ENCODE measurements at regions not wholly inside any gene's neighbourhood (a gene's known extent, or its start where the extent isn't known, plus 50 kb on each side); places are given as distances from the start of the nearest gene placed in this dataset.

DNA sequence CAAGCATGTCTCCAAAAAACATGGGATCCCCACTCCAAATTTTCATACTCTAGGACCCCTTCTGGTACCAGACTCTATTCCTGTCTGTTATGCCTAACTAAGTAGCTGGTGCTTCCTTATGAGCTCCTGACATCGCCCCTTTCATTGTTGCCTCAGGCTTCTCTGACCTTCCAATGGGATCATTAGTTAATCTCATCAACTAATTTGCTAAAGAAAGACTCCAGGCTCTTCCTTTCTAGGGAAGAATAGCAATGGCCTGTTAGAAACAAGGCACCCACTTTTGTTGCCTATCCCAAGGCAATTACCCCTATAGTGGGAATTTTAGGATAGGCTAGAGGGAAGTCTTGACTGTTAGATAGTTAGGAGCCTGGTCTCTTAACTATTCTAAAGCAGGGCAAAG, 369.5 kb downstream of the MLLT3 start:
- TF ChIP-seq POLR2A (IDR thresholded peaks at IDR 0.05; ENCODE audit: low read depth, low read length) (no peak), POLR2AphosphoS5 (IDR thresholded peaks at IDR 0.05; ENCODE audit: insufficient read depth, low read depth, low read length) (no peak), EZH2 (IDR thresholded peaks at IDR 0.05; ENCODE audit: borderline replicate concordance, low read depth, low read length, severe bottlenecking) (no peak), JUN (IDR thresholded peaks at IDR 0.05; ENCODE audit: borderline replicate concordance, insufficient read depth, insufficient read length, low read depth) (no peak), GATA2 (IDR thresholded peaks at IDR 0.05; ENCODE audit: insufficient read depth, insufficient read length, low read depth, low read length) (no peak)
- TF ChIP-seq, protein P1, sequence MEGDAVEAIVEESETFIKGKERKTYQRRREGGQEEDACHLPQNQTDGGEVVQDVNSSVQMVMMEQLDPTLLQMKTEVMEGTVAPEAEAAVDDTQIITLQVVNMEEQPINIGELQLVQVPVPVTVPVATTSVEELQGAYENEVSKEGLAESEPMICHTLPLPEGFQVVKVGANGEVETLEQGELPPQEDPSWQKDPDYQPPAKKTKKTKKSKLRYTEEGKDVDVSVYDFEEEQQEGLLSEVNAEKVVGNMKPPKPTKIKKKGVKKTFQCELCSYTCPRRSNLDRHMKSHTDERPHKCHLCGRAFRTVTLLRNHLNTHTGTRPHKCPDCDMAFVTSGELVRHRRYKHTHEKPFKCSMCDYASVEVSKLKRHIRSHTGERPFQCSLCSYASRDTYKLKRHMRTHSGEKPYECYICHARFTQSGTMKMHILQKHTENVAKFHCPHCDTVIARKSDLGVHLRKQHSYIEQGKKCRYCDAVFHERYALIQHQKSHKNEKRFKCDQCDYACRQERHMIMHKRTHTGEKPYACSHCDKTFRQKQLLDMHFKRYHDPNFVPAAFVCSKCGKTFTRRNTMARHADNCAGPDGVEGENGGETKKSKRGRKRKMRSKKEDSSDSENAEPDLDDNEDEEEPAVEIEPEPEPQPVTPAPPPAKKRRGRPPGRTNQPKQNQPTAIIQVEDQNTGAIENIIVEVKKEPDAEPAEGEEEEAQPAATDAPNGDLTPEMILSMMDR (IDR thresholded peaks at IDR 0.05; ENCODE audit: extremely low read depth in 1 of 2, insufficient read depth in 1 of 2, low read depth in 1 of 2, low read length in 2 of 2) = no peak
- TF ChIP-seq, protein P2, sequence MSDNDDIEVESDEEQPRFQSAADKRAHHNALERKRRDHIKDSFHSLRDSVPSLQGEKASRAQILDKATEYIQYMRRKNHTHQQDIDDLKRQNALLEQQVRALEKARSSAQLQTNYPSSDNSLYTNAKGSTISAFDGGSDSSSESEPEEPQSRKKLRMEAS (IDR thresholded peaks at IDR 0.05; ENCODE audit: insufficient read depth, insufficient read length) = no peak

Data from endothelial cell of umbilical vein (primary cell).